ENCODE measurements at regions not wholly inside any gene's neighbourhood (a gene's known extent, or its start where the extent isn't known, plus 50 kb on each side); places are given as distances from the start of the nearest gene placed in this dataset.

DNA sequence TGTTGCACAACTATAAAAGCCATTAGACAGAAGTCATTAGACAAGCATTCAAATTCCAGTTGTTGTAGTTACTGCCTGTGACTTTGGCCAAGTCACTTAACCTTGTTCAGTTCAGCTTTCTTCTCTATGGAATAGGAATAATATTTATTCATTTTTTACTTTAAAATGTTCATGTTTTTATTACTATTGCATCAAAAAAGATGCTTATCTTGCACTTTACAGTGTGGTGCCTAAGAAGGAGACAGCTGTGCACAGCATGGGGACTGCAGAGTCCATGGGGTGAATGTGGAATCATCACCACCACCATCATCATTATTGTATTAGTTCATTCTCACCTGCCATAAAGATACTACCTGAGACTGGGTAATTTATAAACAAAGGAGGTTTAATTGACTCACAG lies 504.2 kb downstream of the SOX2 start:
- Mint-ChIP-seq H3K27me3 (peaks cover 0 to 5% (median 0%) of the 10 kb centered on the region in 5 donors), H3K4me3 (no peak overlapping the region), H3K27ac (no peak overlapping the region), H3K9me3 (peaks cover 0 to 7% (median 0%) of the 10 kb centered on the region in 11 donors), H3K4me1 (no peaks in the 10 kb centered on the region), H3K36me3 (no peaks in the 10 kb centered on the region)
- Histone ChIP-seq H3K27me3 (ENCODE audit: control insufficient read depth in 2 of 2, insufficient read depth in 2 of 2, low read length in 2 of 2) (no peaks in the 10 kb centered on the region), H3K9me3 (ENCODE audit: control insufficient read depth in 2 of 3, low read length in 3 of 3) (no peaks in the 10 kb centered on the region), H3K4me1 (ENCODE audit: control insufficient read depth in 2 of 2, insufficient read depth in 2 of 2, low read length in 2 of 2) (no peaks in the 10 kb centered on the region), H3K27ac (ENCODE audit: low read depth, low read length) (no peak overlapping the region), H3K4me3 (ENCODE audit: low read length) (no peak overlapping the region), H3K36me3 (ENCODE audit: control insufficient read depth in 2 of 3, insufficient read depth in 3 of 3, low read length in 3 of 3) (no peaks in the 10 kb centered on the region)
- ChIA-PET POLR2A (no interaction called here), CTCF (no interaction called here)
- intact Hi-C loops (cut with micrococcal nuclease) = no loop called here
- ATAC-seq (no peak), DNase-seq (no peak)

DNA sequence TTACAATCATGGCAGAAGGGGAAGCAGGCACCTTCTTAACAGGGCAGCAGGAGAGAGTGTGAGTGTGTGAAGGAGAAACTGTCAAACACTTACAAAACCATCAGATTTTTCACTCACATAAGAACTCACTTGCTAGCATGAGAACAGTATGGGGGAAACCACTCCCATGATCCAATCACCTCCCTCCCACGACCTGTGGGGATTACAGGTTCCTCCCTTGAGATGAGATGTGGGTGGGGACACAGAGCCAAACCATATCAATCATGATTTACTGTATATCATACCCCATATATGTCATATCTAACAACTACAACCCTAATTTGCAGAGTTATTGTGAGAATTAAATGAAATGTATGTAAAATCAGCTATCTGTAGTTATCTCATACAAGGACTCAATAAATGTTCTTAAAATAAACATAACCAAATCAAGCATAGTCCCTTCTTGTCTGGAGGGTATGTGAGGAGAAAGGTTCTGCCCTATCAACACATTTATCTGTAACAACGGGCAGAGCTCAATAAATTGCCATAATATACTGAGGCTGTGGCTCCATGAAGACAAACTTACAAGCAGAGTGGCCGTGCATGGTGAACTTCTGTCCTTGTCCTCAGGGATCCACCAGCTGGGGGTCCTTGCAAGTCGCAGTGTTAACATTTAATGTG lies 504.7 kb downstream of the SOX2 start:
- Mint-ChIP-seq H3K27ac (no peak overlapping the region), H3K4me3 (no peak overlapping the region), H3K9me3 (peaks cover 0 to 7% (median 0%) of the 10 kb centered on the region in 11 donors), H3K36me3 (no peaks in the 10 kb centered on the region), H3K4me1 (no peaks in the 10 kb centered on the region), H3K27me3 (peaks cover 0 to 5% (median 0%) of the 10 kb centered on the region in 5 donors)
- H3K4me3 ChIP-seq (ENCODE audit: low read length) = no peak overlapping the region
- ChIA-PET CTCF (no interaction called here), POLR2A (no interaction called here)
- no peak for DNase-seq
- H3K9me3 ChIP-seq (ENCODE audit: control insufficient read depth in 2 of 3, low read length in 3 of 3) = no peaks in the 10 kb centered on the region
- H3K36me3 ChIP-seq (ENCODE audit: control insufficient read depth in 2 of 3, insufficient read depth in 3 of 3, low read length in 3 of 3) = no peaks in the 10 kb centered on the region
- intact Hi-C loops (cut with micrococcal nuclease) = no loop called here
- H3K27me3 ChIP-seq (ENCODE audit: control insufficient read depth in 2 of 2, insufficient read depth in 2 of 2, low read length in 2 of 2) = no peaks in the 10 kb centered on the region
- H3K27ac ChIP-seq (ENCODE audit: low read depth, low read length) = no peak overlapping the region
- ATAC-seq = no peak
- no peaks in the 10 kb centered on the region for H3K4me1 ChIP-seq (ENCODE audit: control insufficient read depth in 2 of 2, insufficient read depth in 2 of 2, low read length in 2 of 2)

DNA sequence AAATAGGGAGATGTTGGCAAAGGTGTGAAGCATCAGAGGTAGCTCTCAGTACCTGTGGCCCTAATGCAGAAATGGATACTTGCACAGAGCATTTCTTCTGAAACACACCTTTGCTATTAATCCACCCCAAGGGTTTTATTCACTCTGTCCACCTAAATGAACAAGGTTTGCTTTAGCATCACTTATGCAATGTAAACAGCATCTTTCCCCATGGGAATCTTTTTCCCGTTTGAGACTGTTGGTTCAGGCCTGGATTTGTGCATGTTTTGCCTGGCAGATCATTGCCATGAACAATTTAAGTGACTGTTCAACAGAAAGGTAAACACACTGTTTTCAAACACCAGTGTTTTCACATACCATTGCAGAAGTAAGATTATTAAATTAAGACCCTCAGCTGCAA lies 508.3 kb downstream of the SOX2 start:
- CTCF ChIA-PET = no interaction called here
- H3K4me1 ChIP-seq (ENCODE audit: control insufficient read depth in 2 of 2, insufficient read depth in 2 of 2, low read length in 2 of 2) = no peaks in the 10 kb centered on the region
- Mint-ChIP-seq H3K27ac (no peak overlapping the region), H3K4me1 (no peaks in the 10 kb centered on the region), H3K4me3 (no peak overlapping the region), H3K36me3 (no peaks in the 10 kb centered on the region), H3K27me3 (peaks cover 0 to 5% (median 0%) of the 10 kb centered on the region in 5 donors), H3K9me3 (peaks cover 0 to 5% (median 0%) of the 10 kb centered on the region in 11 donors)
- DNase-seq (no peak), ATAC-seq (no peak)
- H3K36me3 ChIP-seq (ENCODE audit: control insufficient read depth in 2 of 3, insufficient read depth in 3 of 3, low read length in 3 of 3) = no peaks in the 10 kb centered on the region
- no peak overlapping the region for H3K27ac ChIP-seq (ENCODE audit: low read depth, low read length)
- no peak overlapping the region for H3K4me3 ChIP-seq (ENCODE audit: low read length)
- POLR2A ChIA-PET = no interaction called here
- H3K9me3 ChIP-seq (ENCODE audit: control insufficient read depth in 2 of 3, low read length in 3 of 3) = no peaks in the 10 kb centered on the region
- intact Hi-C loops (cut with micrococcal nuclease) = no loop called here
- no peaks in the 10 kb centered on the region for H3K27me3 ChIP-seq (ENCODE audit: control insufficient read depth in 2 of 2, insufficient read depth in 2 of 2, low read length in 2 of 2)

DNA sequence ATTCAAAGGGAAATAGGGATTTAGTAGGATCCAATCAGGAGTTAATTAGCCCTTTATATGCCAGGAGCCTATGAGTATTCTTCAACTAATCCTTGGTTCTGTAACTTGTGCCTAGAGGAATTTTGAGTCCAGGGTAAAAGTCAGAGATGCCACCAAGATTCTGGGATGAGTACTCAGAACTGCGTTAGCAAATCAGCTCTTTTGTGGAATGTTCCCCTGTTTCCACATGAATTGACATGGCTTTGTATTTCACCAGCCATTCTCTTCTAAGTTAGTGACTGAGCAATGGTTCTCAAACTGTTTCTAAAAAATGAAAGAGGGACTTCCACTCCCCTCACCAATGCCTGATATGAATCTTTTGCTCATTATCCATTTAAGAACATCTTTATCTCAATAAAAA lies 508.7 kb downstream of the SOX2 start:
- Histone ChIP-seq H3K9me3 (ENCODE audit: control insufficient read depth in 2 of 3, low read length in 3 of 3) (no peaks in the 10 kb centered on the region), H3K4me3 (ENCODE audit: low read length) (no peak overlapping the region), H3K36me3 (ENCODE audit: control insufficient read depth in 2 of 3, insufficient read depth in 3 of 3, low read length in 3 of 3) (no peaks in the 10 kb centered on the region), H3K4me1 (ENCODE audit: control insufficient read depth in 2 of 2, insufficient read depth in 2 of 2, low read length in 2 of 2) (no peaks in the 10 kb centered on the region), H3K27ac (ENCODE audit: low read depth, low read length) (no peak overlapping the region), H3K27me3 (ENCODE audit: control insufficient read depth in 2 of 2, insufficient read depth in 2 of 2, low read length in 2 of 2) (no peaks in the 10 kb centered on the region)
- ChIA-PET CTCF (no interaction called here), POLR2A (no interaction called here)
- no peak overlapping the region for H3K27ac Mint-ChIP-seq
- peaks cover 0 to 5% (median 0%) of the 10 kb centered on the region in 5 donors for H3K27me3 Mint-ChIP-seq
- intact Hi-C loops (cut with micrococcal nuclease) = no loop called here
- peaks cover 0 to 5% (median 0%) of the 10 kb centered on the region in 11 donors for H3K9me3 Mint-ChIP-seq
- H3K4me1 Mint-ChIP-seq = no peaks in the 10 kb centered on the region
- H3K4me3 Mint-ChIP-seq = no peak overlapping the region
- DNase-seq = no peak
- ATAC-seq = no peak
- H3K36me3 Mint-ChIP-seq = no peaks in the 10 kb centered on the region

DNA sequence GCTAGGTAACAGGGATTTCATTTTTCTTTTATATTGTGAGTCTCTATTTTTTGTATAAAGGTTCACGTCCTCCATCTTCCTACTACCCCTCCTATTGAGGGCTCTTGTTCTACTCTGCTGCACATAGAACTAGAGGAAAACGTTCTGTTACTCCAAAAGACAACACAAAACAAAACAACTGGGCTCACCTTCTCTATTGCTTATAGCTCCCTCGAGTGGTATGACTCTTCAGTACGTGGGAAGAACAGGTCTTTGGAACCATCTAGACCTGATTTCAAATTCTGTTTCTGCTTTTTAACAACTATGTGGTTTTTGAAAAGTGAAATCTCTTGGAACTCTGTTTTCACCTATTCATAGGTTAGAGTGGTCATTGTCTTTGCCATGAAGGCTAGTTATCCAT lies 515.3 kb downstream of the SOX2 start:
- no peak for ATAC-seq
- peaks cover 0 to 5% (median 0%) of the 10 kb centered on the region in 5 donors for H3K27me3 Mint-ChIP-seq
- intact Hi-C loops (cut with micrococcal nuclease) = no loop called here

DNA sequence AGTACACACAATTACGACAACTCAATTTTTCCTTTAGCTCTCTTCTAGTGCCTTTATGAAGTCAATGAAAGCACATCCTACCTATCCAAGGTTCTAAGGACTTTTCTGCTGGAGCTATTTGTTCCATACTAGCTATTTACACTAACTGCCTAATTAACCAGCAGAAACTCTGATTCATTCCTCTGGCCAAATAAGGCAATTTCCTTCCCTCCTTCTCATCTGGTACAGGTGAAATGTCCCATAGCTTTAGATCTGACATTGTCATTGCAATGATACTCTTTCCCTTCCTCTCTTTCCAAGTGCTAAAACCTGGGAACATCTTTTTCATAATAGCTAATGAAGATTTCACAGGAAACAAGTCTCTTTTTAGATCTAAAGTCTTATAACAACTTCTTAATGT lies 521.7 kb downstream of the SOX2 start:
- POLR2A ChIA-PET = no interaction called here
- ATAC-seq (no peak), DNase-seq (no peak)
- Histone ChIP-seq H3K4me3 (ENCODE audit: low read length) (no peak overlapping the region), H3K4me1 (ENCODE audit: control insufficient read depth in 2 of 2, insufficient read depth in 2 of 2, low read length in 2 of 2) (no peaks in the 10 kb centered on the region), H3K36me3 (ENCODE audit: control insufficient read depth in 2 of 3, insufficient read depth in 3 of 3, low read length in 3 of 3) (no peaks in the 10 kb centered on the region), H3K27ac (ENCODE audit: low read depth, low read length) (no peak overlapping the region), H3K27me3 (ENCODE audit: control insufficient read depth in 2 of 2, insufficient read depth in 2 of 2, low read length in 2 of 2) (no peaks in the 10 kb centered on the region), H3K9me3 (ENCODE audit: control insufficient read depth in 2 of 3, low read length in 3 of 3) (no peaks in the 10 kb centered on the region)
- Mint-ChIP-seq H3K27ac (no peak overlapping the region), H3K36me3 (no peaks in the 10 kb centered on the region), H3K4me1 (no peaks in the 10 kb centered on the region), H3K27me3 (no peaks in the 10 kb centered on the region), H3K4me3 (no peak overlapping the region), H3K9me3 (peaks cover 0 to 6% (median 0%) of the 10 kb centered on the region in 11 donors)
- CTCF ChIA-PET = no interaction called here
- intact Hi-C loops (cut with micrococcal nuclease) = no loop called here

More for the DNA sequence above, 515.3 kb downstream of the SOX2 start:
- Mint-ChIP-seq H3K4me1 (no peaks in the 10 kb centered on the region), H3K36me3 (no peaks in the 10 kb centered on the region), H3K9me3 (peaks cover 0 to 17% (median 4%) of the 10 kb centered on the region in 11 donors), H3K27ac (no peak overlapping the region), H3K4me3 (no peak overlapping the region)
- H3K4me1 ChIP-seq (ENCODE audit: control insufficient read depth in 2 of 2, insufficient read depth in 2 of 2, low read length in 2 of 2) = no peaks in the 10 kb centered on the region
- H3K27me3 ChIP-seq (ENCODE audit: control insufficient read depth in 2 of 2, insufficient read depth in 2 of 2, low read length in 2 of 2) = no peaks in the 10 kb centered on the region
- ChIA-PET POLR2A (no interaction called here), CTCF (no interaction called here)
- no peak overlapping the region for H3K4me3 ChIP-seq (ENCODE audit: low read length)
- no peaks in the 10 kb centered on the region for H3K36me3 ChIP-seq (ENCODE audit: control insufficient read depth in 2 of 3, insufficient read depth in 3 of 3, low read length in 3 of 3)
- no peak for DNase-seq
- no peaks in the 10 kb centered on the region for H3K9me3 ChIP-seq (ENCODE audit: control insufficient read depth in 2 of 3, low read length in 3 of 3)
- H3K27ac ChIP-seq (ENCODE audit: low read depth, low read length) = no peak overlapping the region

DNA sequence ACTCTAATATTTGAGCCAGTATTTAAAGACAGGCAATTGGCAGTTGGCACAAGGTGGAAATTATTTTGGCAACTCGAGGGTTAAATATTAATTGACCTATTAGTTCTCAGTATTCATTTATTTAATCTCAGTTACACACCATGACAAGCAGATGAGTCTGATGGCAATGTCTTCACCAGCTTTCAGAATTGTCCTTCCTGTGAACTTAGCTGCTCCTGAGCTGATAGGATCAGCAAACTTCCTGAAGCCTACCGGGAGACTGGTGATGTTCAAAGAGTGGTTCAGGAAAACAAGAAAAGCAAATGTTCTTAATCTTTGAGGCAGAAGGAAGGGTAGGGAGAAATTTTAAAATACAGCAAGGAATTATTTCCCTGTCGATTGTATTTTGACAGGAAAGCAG lies 522.2 kb downstream of the SOX2 start:
- no peak for ATAC-seq
- Histone ChIP-seq H3K27ac (ENCODE audit: low read depth, low read length) (no peak overlapping the region), H3K4me3 (ENCODE audit: low read length) (no peak overlapping the region), H3K27me3 (ENCODE audit: control insufficient read depth in 2 of 2, insufficient read depth in 2 of 2, low read length in 2 of 2) (no peaks in the 10 kb centered on the region), H3K4me1 (ENCODE audit: control insufficient read depth in 2 of 2, insufficient read depth in 2 of 2, low read length in 2 of 2) (no peaks in the 10 kb centered on the region), H3K9me3 (ENCODE audit: control insufficient read depth in 2 of 3, low read length in 3 of 3) (no peaks in the 10 kb centered on the region), H3K36me3 (ENCODE audit: control insufficient read depth in 2 of 3, insufficient read depth in 3 of 3, low read length in 3 of 3) (no peaks in the 10 kb centered on the region)
- DNase-seq = no peak
- intact Hi-C loops (cut with micrococcal nuclease) = no loop called here
- POLR2A ChIA-PET = no interaction called here
- H3K4me1 Mint-ChIP-seq = no peaks in the 10 kb centered on the region
- CTCF ChIA-PET = no interaction called here
- H3K4me3 Mint-ChIP-seq = no peak overlapping the region
- peaks cover 0 to 6% (median 0%) of the 10 kb centered on the region in 11 donors for H3K9me3 Mint-ChIP-seq
- no peaks in the 10 kb centered on the region for H3K36me3 Mint-ChIP-seq
- H3K27me3 Mint-ChIP-seq = no peaks in the 10 kb centered on the region
- H3K27ac Mint-ChIP-seq = no peak overlapping the region

Data from naive thymus-derived CD4-positive, alpha-beta T cell (primary cell).